ENCODE measurements at regions not wholly inside any gene's neighbourhood (a gene's known extent, or its start where the extent isn't known, plus 50 kb on each side); places are given as distances from the start of the nearest gene placed in this dataset.

DNA sequence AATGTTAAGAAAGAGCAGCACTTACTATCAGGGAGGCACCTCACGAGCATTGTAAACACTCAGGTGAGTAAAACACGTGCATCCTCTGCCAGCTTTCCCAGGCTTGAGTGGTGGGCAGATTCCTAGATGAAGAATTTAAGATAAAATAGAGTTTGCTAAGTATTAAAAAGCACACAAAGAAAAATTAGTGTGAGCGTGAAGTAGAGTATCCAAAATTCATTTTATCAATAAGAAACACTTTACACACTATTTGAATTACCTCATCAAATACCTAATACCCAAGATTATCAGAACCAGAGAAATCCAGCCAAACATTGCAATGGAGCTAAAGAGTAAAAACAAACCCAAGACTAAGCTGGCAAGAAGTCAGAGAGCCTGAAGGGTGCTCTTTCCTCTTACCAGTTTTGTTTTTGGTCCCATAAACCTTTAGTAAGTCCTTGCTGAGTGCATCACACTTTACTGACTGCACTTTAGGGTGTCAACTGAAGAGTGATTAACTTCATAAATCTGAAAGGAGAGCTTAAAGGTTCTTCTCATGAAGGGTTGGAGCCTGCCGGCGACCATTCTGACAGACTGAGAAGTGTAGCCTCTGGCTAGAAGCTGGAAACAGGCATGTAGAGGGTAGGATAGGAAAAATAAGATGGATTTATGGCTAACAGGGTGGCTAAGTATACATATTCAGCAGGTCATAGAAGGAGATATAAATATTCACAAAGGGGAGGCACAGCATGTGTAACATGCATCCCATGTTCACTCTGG is 151.1 kb downstream of the SLC7A11 start:
- no peak for TF ChIP-seq POLR2A (IDR thresholded peaks at IDR 0.05)
- no peak for TF ChIP-seq POLR2AphosphoS5 (IDR thresholded peaks at IDR 0.05)
- TF ChIP-seq, protein P1, sequence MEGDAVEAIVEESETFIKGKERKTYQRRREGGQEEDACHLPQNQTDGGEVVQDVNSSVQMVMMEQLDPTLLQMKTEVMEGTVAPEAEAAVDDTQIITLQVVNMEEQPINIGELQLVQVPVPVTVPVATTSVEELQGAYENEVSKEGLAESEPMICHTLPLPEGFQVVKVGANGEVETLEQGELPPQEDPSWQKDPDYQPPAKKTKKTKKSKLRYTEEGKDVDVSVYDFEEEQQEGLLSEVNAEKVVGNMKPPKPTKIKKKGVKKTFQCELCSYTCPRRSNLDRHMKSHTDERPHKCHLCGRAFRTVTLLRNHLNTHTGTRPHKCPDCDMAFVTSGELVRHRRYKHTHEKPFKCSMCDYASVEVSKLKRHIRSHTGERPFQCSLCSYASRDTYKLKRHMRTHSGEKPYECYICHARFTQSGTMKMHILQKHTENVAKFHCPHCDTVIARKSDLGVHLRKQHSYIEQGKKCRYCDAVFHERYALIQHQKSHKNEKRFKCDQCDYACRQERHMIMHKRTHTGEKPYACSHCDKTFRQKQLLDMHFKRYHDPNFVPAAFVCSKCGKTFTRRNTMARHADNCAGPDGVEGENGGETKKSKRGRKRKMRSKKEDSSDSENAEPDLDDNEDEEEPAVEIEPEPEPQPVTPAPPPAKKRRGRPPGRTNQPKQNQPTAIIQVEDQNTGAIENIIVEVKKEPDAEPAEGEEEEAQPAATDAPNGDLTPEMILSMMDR (IDR thresholded peaks at IDR 0.05): no peak
- intact Hi-C loops (cut with DNase I): loop anchor here (1.0 to 10.0 kb wide), 4 partner anchors 55 to 964 kb away; no protein-coding TSS in a partner anchor
- WGBS: 62% methylated on average over 5 of the region's 5 CpGs
- no peak overlapping the region for H3K4me3 ChIP-seq
- H3K27ac ChIP-seq: no peak overlapping the region
- H3K36me3 ChIP-seq: no peaks in the 10 kb centered on the region
- no peaks in the 10 kb centered on the region for H3K4me1 ChIP-seq (replicated peaks)
- H3K9me3 ChIP-seq: no peaks in the 10 kb centered on the region
- no peak for DNase-seq (ENCODE audit: low spot score)
- H3K27me3 ChIP-seq (replicated peaks; ENCODE audit: insufficient read depth): no peaks in the 10 kb centered on the region

DNA sequence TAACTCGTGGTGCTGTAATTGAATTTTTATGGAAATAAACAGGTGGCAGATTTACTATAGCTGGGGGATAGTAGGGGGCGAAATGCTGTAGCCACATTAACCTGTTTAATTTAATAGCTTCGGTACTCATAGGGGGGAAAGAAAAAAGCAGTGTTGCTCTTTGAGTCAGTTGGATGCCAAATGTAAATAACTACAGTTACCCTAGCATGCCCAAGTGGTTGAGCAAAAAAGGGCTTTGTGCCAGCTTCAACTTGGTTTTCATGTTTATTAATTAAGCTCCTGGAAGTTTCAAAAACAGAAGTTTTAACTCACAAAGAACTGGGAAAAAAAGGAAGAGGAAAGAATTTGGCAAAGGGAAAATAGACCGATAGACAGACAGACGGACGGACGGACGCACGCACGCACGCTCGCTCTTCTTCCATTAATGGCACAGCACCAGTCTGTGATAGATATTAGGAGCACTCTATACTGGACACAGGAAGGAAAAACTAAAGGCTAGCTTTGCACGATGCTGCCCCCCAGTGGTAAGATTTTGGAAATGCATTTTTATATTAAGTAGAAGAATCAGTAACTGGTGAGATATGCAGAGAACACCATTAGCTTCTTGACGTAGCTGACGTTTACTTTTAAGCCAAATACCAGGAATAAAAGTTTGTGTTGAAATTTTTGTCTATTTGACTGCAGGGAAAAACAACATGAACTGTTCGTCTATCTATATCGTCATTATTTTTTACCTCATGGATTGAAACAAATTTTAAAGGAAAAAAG is 151.8 kb downstream of the SLC7A11 start:
- intact Hi-C loops (cut with DNase I): loop anchor here (1.0 to 10.0 kb wide), 4 partner anchors 54 to 963 kb away; no protein-coding TSS in a partner anchor
- H3K9me3 ChIP-seq: no peaks in the 10 kb centered on the region
- WGBS: 12% methylated on average over 17 of the region's 17 CpGs
- H3K27me3 ChIP-seq (replicated peaks; ENCODE audit: insufficient read depth): no peaks in the 10 kb centered on the region
- H3K4me3 ChIP-seq: no peak overlapping the region
- no peak overlapping the region for H3K27ac ChIP-seq
- H3K36me3 ChIP-seq: no peaks in the 10 kb centered on the region
- H3K4me1 ChIP-seq (replicated peaks): no peaks in the 10 kb centered on the region
- TF ChIP-seq POLR2AphosphoS5 (IDR thresholded peaks at IDR 0.05) (peak; percentile 40), POLR2A (IDR thresholded peaks at IDR 0.05) (no peak)
- TF ChIP-seq, protein P1 (IDR thresholded peaks at IDR 0.05): peak; percentile 73 to 91 (median 80)
- DNase-seq (ENCODE audit: low spot score): peak; percentile 72

DNA sequence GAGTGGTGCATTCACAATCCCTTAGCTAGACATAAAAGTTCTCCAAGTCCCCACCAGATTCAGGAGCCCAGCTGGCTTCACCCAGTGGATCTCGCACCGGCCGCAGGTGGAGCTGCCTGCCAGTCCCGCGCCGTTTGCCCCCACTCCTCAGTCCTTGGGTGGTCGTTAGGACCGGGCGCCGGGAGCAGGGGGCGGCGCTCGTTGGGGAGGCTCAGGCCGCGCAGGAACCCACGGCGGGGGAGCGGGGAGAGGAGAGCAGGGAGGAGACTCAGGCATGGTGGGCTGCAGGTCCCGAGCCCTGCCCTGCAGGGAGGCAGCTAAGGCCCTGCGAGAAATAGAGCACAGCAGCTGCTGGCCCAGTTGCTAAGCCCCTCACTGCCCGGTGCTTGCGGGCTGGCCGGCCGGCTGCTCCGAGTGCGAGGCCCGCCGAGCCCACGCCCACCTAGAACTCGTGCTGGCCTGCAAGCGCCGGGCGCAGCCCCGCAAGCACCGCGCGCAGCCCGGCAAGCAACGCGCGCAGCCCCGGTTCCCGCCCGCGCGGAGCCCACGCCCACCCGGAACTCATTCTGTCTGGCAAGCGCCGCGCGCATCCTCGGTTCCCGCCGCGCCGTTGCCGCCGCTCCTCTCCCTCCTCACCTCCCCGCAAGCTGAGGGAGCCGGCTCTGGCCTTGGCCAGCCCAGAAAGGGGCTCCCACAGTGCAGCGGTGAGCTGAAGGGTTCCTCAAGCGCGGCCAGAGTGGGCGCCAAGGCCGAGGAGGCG is 153.5 kb downstream of the SLC7A11 start:
- no peak for TF ChIP-seq POLR2A (IDR thresholded peaks at IDR 0.05)
- no peak for TF ChIP-seq POLR2AphosphoS5 (IDR thresholded peaks at IDR 0.05)
- TF ChIP-seq, protein P1 (IDR thresholded peaks at IDR 0.05): no peak
- Histone ChIP-seq H3K4me3 (no peak overlapping the region), H3K4me1 (replicated peaks) (no peaks in the 10 kb centered on the region), H3K27ac (no peak overlapping the region), H3K9me3 (no peaks in the 10 kb centered on the region), H3K27me3 (replicated peaks; ENCODE audit: insufficient read depth) (no peaks in the 10 kb centered on the region), H3K36me3 (no peaks in the 10 kb centered on the region)
- DNase-seq (ENCODE audit: low spot score): no peak
- WGBS: 96% methylated on average over 66 of the region's 67 CpGs
- intact Hi-C loops (cut with DNase I): loop anchor here (5.0 kb wide), 1 partner anchor 589 kb away; no protein-coding TSS in a partner anchor

DNA sequence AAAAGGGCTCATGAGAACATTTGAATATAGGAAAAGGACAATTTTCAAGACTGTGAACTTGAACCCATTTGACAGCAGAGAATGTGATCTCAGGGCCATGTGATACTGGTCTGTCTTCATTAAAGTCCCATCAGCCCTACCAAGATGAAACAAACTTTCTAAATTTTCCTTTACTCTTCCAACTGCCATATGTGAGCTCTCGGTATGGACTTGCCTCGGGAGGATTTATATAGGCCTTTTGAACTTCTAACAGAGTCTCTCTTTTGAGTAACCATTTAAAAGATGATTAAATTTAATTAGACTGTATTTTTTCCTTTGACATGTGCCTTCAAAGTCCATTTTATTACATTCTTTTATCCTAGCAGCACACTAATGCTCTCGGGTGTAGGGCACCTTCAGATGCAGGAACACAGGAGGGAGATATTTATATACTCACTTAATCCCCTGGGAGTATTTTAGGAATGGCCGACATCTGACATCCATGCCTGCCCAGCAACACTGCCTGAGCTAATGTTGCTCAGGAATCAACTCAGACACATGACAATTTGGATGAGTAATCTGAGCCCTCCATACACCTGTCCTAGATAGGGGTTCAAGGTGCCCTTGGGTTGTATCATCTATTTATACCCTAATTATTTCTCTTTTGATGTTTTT is 155.0 kb downstream of the SLC7A11 start:
- no peaks in the 10 kb centered on the region for H3K36me3 ChIP-seq
- no peaks in the 10 kb centered on the region for H3K27me3 ChIP-seq (replicated peaks; ENCODE audit: insufficient read depth)
- H3K4me1 ChIP-seq (replicated peaks): no peaks in the 10 kb centered on the region
- H3K27ac ChIP-seq: no peak overlapping the region
- TF ChIP-seq POLR2A (IDR thresholded peaks at IDR 0.05) (no peak), POLR2AphosphoS5 (IDR thresholded peaks at IDR 0.05) (no peak)
- intact Hi-C loops (cut with DNase I): loop anchor here (5.0 kb wide), 1 partner anchor 590 kb away; no protein-coding TSS in a partner anchor
- 31% methylated on average over 4 of the region's 4 CpGs for WGBS
- H3K4me3 ChIP-seq: no peak overlapping the region
- DNase-seq (ENCODE audit: low spot score): no peak
- H3K9me3 ChIP-seq: no peaks in the 10 kb centered on the region
